HEK293 (cell line): ENCODE measurements at regions not wholly inside any gene's neighbourhood (a gene's known extent, or its start where the extent isn't known, plus 50 kb on each side); places are given as distances from the start of the nearest gene placed in this dataset.

Source experiments
- CTCF ChIA-PET: fragments of 350-600 bp; formaldehyde crosslinking; extraction: SDS; loops from one replicate; lab custom pipeline; 2021; ENCODE audit warnings: antibody characterized with exemption; lab: Yijun Ruan, JAX
- POLR2A ChIA-PET: fragments of 300-600 bp; formaldehyde crosslinking; extraction: SDS; loops from one replicate; lab custom pipeline; 2020; ENCODE audit warnings: antibody characterized with exemption, inconsistent platforms; lab: Yijun Ruan, JAX
- H3K27ac ChIP-seq: fragments of 200-500 bp; sonication (Bioruptor generic); 2 replicates; pipeline ENCODE4 v1.5.1; 2014; ENCODE audit warnings: low read depth, low read length, control low read depth, inconsistent platforms; ENCODE audit errors: extremely low read depth
- H3K36me3 ChIP-seq, 2 experiments: fragments of 200-500 bp in 1 of 2; sonication (Bioruptor generic) in 1 of 2; 1 replicate in 1 of 2; 2 replicates in 1 of 2; pipeline ENCODE4 v1.5.1; 2014 to 2017; ENCODE audit warnings: inconsistent platforms in 2 of 2, low read length in 2 of 2; ENCODE audit not compliant: control insufficient read depth in 2 of 2, insufficient read depth in 1 of 2
- H3K4me1 ChIP-seq: fragments of 200-500 bp; sonication (Bioruptor generic); 2 replicates; pipeline ENCODE4 v1.5.1; 2014; ENCODE audit warnings: mild to moderate bottlenecking, low read length, inconsistent platforms; ENCODE audit not compliant: control insufficient read depth, insufficient read depth
- H3K4me3 ChIP-seq: 2 replicates; pipeline ENCODE4 v1.5.1; 2011; ENCODE audit warnings: low read depth, mild to moderate bottlenecking, control low read depth, low read length, moderate library complexity
- H3K9me3 ChIP-seq: fragments of 200-500 bp; sonication (Bioruptor generic); 2 replicates; pipeline ENCODE4 v1.5.1; 2014; ENCODE audit warnings: low read depth, low read length, inconsistent platforms; ENCODE audit not compliant: control insufficient read depth, insufficient read depth
- PATZ1 ChIP-seq: fragments of 450-650 bp; formaldehyde crosslinking; IDR thresholded peaks from 2 replicates; pipeline ENCODE4 v1.5.1; 2016; ENCODE audit warnings: missing biosample characterization, missing genetic modification characterization
- REST ChIP-seq: fragments of 450-650 bp; formaldehyde crosslinking; IDR thresholded peaks from 2 replicates; pipeline ENCODE4 v1.5.1; 2016; ENCODE audit warnings: missing biosample characterization, missing genetic modification characterization
- SP2 ChIP-seq: fragments of 450-650 bp; formaldehyde crosslinking; IDR thresholded peaks from 2 replicates; pipeline ENCODE4 v1.5.1; 2016; ENCODE audit warnings: missing biosample characterization, missing genetic modification characterization
- ZBTB10 ChIP-seq: fragments of 450-650 bp; formaldehyde crosslinking; IDR thresholded peaks from 2 replicates; pipeline ENCODE4 v1.5.1; 2016; ENCODE audit warnings: missing biosample characterization, missing genetic modification characterization
- ZNF202 ChIP-seq: fragments of 450-650 bp; formaldehyde crosslinking; IDR thresholded peaks from 2 replicates; pipeline ENCODE4 v1.5.1; 2016; ENCODE audit warnings: missing biosample characterization, missing genetic modification characterization, borderline replicate concordance
- ZNF302 ChIP-seq: fragments of 450-650 bp; formaldehyde crosslinking; IDR thresholded peaks from 2 replicates; pipeline ENCODE4 v1.5.1; 2016; ENCODE audit warnings: missing biosample characterization, missing genetic modification characterization, low read depth
- ZNF341 ChIP-seq: fragments of 450-650 bp; formaldehyde crosslinking; IDR thresholded peaks from 2 replicates; pipeline ENCODE4; 2016; ENCODE audit warnings: low read depth, missing biosample characterization, missing genetic modification characterization
- ZNF37A ChIP-seq: fragments of 450-650 bp; IDR thresholded peaks from 2 replicates; pipeline ENCODE4 v1.5.1; 2018; ENCODE audit warnings: missing biosample characterization, missing genetic modification characterization
- ZNF391 ChIP-seq: fragments of 450-650 bp; formaldehyde crosslinking; IDR thresholded peaks from 2 replicates; pipeline ENCODE4 v1.5.1; 2016; ENCODE audit warnings: low read depth, missing biosample characterization, missing genetic modification characterization, borderline replicate concordance
- ZNF426 ChIP-seq: fragments of 450-650 bp; formaldehyde crosslinking; IDR thresholded peaks from 2 replicates; pipeline ENCODE4 v1.5.1; 2017; ENCODE audit warnings: missing biosample characterization, missing genetic modification characterization, mild to moderate bottlenecking, inconsistent platforms, moderate library complexity
- ZNF555 ChIP-seq: fragments of 450-650 bp; formaldehyde crosslinking; conservative IDR thresholded peaks from 2 replicates; pipeline ENCODE4 v1.5.1; 2017; ENCODE audit warnings: missing biosample characterization, mild to moderate bottlenecking, missing genetic modification characterization, inconsistent platforms
- ZNF585B ChIP-seq: fragments of 450-650 bp; formaldehyde crosslinking; IDR thresholded peaks from 2 replicates; pipeline ENCODE4 v1.5.1; 2016; ENCODE audit warnings: missing biosample characterization, missing genetic modification characterization
- ZNF623 ChIP-seq: fragments of 450-650 bp; formaldehyde crosslinking; IDR thresholded peaks from 2 replicates; pipeline ENCODE4 v1.5.1; 2016; ENCODE audit warnings: missing biosample characterization, missing genetic modification characterization
- TF ChIP-seq, protein P1 (sequence below): fragments of 450-650 bp; formaldehyde crosslinking; IDR thresholded peaks from 2 replicates; pipeline ENCODE4 v1.5.0; 2017; ENCODE audit warnings: missing biosample characterization, missing genetic modification characterization, borderline replicate concordance
- TF ChIP-seq, protein P2 (sequence below): fragments of 450-650 bp; formaldehyde crosslinking; IDR thresholded peaks from 2 replicates; pipeline ENCODE4 v1.5.1; 2016; ENCODE audit warnings: missing biosample characterization, missing genetic modification characterization

DNA sequence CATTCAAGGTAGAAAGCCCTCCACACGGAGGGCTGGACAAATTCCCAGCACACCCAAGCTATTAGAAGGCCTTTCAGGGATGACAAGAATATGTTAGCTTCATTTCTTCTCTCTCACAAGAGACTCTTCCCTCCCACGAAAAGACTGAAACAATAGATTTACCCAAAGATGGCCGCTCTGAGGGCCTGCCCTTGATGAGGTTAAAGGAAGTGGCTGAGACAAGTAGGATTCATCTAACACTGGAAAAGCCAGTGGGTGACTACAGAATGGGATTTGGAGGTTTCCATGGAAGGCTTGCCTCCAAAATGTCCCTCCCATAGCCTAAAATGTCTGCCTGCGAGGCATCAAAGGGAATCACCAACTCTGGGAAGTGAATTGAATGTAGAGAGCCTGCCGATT lies 277.6 kb downstream of the CLIC5 start (continued):
- TF ChIP-seq REST (tag by site-specific recombination): no peak
- TF ChIP-seq SP2 (tag by site-specific recombination): no peak
- TF ChIP-seq ZNF302 (tag by site-specific recombination): no peak
- no peak for TF ChIP-seq ZNF391
- TF ChIP-seq ZNF202 (tag by site-specific recombination): no peak
- TF ChIP-seq ZNF426 (tag by site-specific recombination): no peak
- TF ChIP-seq, protein P1, sequence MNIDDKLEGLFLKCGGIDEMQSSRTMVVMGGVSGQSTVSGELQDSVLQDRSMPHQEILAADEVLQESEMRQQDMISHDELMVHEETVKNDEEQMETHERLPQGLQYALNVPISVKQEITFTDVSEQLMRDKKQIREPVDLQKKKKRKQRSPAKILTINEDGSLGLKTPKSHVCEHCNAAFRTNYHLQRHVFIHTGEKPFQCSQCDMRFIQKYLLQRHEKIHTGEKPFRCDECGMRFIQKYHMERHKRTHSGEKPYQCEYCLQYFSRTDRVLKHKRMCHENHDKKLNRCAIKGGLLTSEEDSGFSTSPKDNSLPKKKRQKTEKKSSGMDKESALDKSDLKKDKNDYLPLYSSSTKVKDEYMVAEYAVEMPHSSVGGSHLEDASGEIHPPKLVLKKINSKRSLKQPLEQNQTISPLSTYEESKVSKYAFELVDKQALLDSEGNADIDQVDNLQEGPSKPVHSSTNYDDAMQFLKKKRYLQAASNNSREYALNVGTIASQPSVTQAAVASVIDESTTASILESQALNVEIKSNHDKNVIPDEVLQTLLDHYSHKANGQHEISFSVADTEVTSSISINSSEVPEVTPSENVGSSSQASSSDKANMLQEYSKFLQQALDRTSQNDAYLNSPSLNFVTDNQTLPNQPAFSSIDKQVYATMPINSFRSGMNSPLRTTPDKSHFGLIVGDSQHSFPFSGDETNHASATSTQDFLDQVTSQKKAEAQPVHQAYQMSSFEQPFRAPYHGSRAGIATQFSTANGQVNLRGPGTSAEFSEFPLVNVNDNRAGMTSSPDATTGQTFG (tag by site-specific recombination): no peak
- TF ChIP-seq ZNF37A (tag by site-specific recombination): no peak

DNA sequence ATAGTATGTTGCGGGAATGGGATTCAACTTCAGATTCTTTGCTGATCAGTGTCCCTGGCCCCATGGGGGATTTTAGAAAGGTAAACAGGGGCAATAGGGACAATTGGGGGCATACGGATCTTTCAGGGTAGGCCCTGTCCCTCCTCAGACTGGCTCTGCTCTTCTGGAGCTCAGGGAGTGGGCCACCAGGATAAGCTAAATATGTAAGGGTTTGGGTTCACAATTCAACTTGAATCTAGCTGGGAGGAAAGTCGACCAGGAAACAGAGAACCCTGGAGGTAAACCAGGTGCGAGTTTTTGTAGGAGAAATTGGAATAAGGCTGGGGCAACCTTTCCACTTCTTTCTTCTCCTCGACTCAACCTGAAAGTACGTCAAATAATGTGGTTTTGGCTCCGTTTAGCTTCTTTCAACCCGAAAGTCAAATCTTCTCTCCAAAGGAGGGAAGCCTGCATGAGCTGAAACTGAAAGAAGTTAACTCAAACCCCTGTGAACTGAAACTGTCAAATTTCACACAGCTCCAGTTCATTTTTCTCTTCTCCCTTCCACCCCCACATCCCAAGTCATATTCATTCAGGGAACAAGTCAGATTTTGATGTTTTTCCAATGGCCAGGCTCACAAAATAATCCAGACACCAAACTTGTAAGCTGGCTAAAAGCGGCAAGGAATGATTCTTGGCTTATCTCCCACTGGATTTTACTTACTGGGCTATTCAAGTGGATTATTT lies 278.2 kb downstream of the CLIC5 start:
- Histone ChIP-seq H3K9me3 (no peaks in the 10 kb centered on the region), H3K36me3 (no peaks in the 10 kb centered on the region), H3K4me3 (no peak overlapping the region), H3K27ac (no peak overlapping the region), H3K4me1 (no peaks in the 10 kb centered on the region)
- ChIA-PET POLR2A (interaction anchor here (0.6 to 1.1 kb wide), 3 partner anchors 9 to 46 kb away, joined by 3 to 4 read pairs (median 3); no protein-coding TSS in a partner anchor), CTCF (interaction anchor here (0.6 to 1.2 kb wide), 5 partner anchors 143 to 1163 kb away, joined by 3 to 4 read pairs (median 4); no protein-coding TSS in a partner anchor)
- TF ChIP-seq ZBTB10 (tag by site-specific recombination) (no peak), ZNF341 (tag by site-specific recombination) (no peak), ZNF585B (tag by site-specific recombination) (no peak), PATZ1 (no peak), ZNF555 (tag by site-specific recombination) (no peak), ZNF623 (no peak)
- TF ChIP-seq, protein P2, sequence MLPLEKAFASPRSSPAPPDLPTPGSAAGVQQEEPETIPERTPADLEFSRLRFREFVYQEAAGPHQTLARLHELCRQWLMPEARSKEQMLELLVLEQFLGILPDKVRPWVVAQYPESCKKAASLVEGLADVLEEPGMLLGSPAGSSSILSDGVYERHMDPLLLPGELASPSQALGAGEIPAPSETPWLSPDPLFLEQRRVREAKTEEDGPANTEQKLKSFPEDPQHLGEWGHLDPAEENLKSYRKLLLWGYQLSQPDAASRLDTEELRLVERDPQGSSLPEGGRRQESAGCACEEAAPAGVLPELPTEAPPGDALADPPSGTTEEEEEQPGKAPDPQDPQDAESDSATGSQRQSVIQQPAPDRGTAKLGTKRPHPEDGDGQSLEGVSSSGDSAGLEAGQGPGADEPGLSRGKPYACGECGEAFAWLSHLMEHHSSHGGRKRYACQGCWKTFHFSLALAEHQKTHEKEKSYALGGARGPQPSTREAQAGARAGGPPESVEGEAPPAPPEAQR (tag by site-specific recombination): no peak
